GM18499 (cell line): ENCODE measurements at regions not wholly inside any gene's neighbourhood (a gene's known extent, or its start where the extent isn't known, plus 50 kb on each side); places are given as distances from the start of the nearest gene placed in this dataset.

ENCODE experiments used
- ATAC-seq: cut with Tn5 transposase; IDR thresholded peaks from one replicate; pipeline ENCODE4 v1.9.1; 2021; ENCODE audit warnings: moderate number of reproducible peaks; ENCODE audit not compliant: insufficient read depth, unreplicated experiment

DNA sequence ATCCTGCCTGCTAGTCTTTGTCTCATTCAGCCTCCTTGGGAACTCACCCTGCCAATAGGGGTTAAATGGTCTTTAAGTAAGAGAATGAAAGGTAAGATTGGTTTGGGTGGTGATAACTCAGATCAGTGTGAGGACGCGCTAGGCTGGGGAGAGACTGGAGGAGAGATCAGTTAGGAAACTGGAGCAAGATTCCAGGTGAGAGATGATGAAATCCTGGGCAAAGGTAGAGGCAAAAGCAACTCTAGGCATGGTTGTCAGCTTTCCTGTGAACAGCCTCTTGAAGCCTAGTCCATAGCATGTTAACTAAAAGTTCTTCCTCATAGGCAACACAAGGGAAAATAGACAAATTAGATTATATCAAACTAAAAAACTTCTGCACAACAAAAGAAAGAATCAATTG is 145.2 kb upstream of the ANKRD28 start:
- no peak for ATAC-seq

DNA sequence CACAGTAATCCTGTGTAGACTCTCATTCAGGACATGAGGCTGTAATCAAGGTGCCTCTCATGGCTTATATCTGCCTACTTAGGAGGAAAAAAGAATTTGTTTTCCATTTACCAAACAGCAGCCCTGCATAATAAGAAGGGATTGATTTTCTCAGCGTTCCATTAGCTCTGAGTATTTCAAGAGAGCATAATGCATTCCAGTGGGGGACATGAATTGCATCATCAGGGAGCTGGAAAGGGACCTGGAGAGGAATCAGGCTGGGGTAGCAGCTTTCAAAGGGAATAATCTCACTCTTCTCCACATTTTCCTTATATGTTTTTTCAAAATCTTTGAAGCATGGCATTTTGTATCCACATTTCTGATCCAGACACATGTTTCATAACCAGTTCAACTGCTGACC is 150.6 kb upstream of the ANKRD28 start:
- ATAC-seq, result no peak

DNA sequence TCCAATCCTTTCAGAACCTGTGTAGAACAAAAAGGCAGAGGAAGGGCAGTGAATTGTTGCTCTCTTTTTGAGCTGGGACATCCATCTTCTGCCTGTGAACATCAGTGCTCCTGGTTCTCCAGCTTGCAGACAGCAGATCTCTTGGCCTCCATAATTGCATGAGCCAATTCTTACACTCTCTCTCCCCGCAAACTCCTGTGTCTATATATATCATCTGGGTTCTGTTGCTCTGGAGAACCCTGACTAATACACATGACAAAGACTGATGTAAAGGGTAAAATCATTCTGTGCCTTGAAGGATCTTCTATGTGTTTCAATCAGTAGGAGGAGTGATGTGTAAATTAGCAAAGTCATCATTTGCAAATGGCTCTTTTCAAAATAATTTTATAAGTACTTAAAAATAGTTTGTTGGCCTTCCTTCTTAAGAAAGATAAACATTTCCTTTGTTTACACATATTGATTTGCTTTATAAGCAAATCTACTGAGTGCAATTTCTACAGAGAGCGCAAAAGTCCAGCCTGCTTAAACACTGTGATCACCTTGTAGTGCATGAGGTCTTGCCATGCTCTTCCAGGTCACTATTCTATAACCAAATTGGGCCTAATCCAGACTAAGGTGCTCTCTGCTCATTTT is 154.9 kb upstream of the ANKRD28 start:
- no peak for ATAC-seq

DNA sequence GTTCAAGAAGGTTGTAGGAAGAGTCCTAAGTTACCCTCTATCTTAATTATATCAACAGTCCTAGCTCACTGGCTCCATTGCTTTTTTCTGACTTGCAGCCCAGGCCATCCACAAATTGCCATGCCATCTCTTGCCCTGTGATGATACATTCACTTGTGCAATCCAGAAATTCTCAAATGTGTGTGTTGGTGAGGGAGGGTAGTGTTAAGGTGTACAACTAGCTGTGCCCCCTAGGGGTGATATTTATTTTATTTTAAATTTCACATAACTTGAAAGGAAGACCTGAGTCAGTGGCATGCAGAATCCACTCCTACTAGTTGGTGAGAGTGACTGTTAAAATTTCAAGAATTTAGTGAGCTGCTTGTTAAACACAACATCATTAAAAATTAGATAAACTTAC is 156.1 kb upstream of the ANKRD28 start:
- no peak for ATAC-seq

DNA sequence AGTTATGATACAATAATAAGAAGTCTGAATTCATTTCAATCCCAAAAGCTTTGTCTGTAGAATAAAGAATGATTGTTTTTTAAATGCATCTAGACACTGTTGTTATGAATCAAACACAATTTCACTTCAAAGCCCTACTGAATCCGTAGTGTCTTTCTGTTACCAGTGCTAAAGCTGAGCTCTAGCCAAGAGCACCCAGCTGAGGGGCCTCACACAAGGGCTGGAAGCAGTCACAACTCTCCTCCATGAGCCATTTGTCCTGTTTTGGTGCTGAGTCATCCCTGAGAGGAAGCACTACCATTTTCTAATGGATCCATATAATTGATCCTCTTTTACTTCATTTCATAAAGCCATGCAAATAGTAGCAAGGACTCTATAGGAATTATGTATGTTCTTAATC is 158.2 kb upstream of the ANKRD28 start:
- ATAC-seq, result no peak

DNA sequence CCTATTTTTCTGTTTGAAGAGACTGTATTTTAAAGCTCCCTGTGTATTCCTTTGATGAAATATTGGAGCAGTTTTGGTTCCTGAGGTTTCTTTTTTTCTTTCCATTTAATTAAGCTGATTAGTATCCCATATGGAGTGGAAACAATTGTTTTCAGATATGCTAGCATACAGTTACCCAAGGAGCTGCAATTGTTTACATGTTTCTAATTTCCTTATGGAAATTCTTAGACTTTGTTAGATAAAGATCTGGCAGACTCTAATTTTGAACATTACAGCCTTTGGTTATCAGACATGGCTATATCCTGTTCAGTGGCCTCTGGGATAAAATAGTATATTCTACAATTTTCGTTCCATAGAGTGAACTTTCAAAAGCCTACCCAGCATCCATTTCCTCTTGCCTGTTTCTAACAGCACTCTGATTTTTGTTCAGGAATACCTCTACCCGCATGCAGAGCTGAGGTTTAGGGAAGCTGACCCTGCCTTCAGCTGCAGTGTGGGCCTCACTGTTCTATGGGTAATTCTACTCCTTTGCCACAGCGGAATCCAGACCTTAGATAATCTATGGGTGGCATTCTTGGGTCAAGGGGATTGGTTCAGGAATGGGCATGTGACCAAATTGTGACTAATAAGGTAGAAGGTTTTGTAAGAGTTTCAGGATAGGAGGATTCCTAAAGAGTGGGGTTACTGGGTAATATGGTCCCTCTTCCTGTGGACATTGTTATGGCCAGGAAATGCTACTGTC is 161.1 kb upstream of the ANKRD28 start:
- no peak for ATAC-seq

DNA sequence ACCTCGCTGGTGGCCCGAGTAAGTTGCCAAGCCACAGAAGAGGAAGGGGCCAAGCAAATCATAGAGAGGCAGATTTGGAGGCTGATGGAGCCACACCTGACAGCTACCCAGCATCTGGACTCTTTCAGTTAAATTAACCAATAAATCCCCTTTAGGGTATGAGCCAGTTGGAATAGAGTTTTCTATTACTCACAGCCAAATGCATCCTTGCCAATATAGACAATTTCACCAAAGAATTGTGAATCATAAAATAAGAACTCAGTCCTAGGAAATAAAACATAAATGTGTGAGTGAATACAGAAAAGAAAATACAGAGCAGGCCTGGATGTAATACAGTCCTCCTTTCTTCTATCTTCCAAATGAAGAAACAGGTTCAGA is 161.6 kb upstream of the ANKRD28 start:
- no peak for ATAC-seq

DNA sequence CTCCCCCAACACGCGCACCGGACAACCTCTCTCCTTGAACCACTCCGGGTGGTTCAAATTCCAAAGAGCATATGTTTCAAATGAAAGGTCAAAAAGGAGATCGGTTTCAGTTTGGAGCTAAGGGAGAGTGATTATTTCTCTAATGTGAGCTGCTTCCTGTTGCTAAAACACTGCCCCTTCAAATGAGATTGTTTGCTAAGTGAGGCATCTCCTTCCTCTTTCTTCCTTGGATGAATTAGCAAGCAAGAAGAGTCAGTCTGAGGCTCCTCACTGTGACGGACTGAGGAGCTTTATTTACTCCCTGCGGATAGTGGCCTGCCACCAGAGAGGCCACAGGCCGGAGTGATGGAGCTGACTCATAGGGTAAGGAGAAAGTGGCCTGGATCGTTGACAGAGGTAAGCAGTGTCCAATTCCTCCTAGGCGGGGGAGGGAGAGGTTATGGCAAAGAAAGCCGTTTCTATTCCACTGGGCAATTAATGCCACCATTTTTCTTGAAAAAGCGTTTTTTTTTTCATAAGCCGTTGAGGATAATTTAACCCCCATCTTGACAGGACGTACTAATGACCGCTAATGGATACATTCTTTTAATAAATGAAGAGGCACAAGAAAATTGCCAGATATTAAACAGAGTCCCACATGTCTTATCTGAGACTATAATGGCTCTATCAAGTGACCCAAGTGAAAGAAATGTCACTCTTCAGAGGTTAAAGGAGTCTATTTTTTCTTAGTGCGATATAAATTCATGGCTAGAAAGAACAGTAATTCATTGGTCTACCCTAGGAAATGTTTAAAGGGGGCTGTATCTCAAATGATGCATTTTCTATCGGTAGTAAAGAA is 167.0 kb upstream of the ANKRD28 start:
- no peak for ATAC-seq

DNA sequence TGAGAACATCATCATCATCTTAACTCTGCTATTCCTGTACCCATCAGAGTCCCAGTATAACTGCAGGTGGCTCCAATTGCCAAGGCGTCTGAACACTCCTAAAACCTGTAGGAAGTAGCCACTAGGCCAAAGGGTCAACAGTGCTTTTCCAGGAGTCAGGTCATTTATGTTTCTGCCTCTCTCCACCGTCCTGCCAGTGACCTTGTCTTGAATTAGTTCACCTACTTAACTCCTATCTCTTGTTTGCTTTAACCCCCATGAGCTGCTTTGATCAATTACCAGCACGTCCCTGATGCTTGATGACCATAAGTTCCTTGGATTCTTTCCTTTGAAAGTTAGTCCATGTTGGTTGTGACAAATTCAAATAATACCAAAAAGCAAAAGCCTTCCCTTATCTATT is 169.8 kb upstream of the ANKRD28 start:
- no peak for ATAC-seq

DNA sequence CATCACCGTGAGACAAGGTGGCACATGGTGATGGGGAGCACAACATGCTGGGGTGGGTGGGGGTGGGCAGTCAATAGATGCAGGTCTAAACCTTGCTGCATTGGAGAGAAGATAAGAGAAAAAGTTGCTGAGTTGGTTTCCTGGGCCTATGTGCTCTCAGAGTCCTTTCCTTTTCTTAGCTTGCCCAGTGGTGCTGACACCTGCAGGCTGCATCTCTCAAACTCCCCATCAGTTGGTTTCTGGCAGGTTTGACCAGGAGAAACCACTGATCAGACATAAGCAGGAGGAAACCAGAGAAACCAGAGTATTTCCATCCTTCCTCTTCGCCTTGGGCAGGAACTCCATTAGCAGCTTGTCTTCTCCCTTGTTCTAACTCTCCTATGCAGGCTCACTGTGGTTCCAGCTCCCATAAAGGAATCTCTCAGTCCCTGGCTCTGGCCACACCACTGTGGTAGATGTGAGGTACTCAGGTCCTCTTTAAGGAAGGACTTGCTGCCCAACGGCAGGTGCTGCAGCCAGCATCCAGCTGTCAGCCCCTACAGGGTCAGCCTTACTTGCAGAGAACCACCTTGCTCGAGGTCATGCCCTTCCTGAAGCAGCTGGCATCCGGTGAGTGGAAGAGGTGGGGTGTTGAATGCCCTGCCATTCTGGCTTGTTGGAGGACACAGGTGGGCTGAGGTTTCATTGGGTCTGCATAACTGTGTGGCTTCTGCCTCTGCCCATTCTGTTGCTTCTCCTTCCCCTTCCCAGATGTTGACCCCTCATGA is 172.3 kb upstream of the ANKRD28 start:
- no peak for ATAC-seq

DNA sequence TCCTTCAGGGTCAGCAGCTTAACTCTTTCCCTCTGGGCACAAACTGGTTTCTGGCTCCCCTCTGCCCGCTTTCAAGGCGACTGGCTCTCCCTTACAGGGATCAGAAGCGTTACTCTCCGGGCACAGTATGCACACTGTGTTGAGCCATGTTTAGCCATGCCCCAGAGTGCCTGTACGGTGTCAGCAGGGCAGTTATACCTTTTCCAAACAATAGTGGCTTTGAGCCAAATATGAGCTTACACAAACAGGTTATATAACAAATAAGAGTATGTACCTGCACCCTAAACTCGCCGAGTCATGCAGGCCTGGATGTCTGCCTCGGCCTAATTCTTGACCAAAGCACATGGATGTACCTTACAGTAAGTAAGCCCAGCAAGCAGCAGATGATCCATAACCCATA is 175.6 kb upstream of the ANKRD28 start:
- no peak for ATAC-seq

DNA sequence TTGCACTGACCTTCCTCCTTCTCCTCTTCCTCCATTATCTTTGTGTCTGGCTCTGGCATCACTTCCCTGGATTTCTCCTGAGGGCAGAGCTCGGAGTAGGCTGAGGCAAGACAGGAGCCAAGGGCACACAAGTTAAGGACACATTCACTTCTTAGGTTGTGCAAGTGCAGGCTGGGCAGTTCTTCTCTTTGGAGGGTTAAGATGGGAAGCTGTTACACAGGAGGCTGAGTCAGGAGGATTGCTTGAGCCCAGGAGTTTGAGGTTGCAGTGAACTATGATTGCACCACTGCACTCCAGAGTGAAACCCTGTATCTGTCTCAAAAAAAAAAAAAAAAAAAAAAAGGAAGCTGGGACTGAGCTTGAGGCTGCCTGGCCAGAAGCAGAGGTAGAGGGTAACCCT is 176.2 kb upstream of the ANKRD28 start:
- no peak for ATAC-seq

DNA sequence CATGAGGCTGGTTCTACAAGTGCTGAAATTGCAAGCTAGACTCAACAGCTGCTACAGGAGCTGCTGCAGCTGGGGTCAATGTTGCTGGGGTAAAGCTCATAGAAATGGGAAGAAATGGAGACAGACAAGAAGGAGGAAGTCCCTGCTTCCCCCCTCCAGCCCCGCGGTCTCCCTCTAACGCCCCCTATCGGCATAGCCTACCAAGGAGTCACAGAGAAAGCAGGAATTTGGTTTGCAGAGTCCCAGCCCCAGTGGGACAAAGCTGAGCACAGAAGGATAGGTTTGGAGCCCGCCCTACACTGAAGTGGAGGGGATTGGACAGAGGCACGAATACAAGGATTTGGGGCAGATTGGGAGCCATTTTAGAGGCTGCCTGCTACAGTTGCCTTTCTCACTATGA is 176.9 kb upstream of the ANKRD28 start:
- ATAC-seq, result no peak

DNA sequence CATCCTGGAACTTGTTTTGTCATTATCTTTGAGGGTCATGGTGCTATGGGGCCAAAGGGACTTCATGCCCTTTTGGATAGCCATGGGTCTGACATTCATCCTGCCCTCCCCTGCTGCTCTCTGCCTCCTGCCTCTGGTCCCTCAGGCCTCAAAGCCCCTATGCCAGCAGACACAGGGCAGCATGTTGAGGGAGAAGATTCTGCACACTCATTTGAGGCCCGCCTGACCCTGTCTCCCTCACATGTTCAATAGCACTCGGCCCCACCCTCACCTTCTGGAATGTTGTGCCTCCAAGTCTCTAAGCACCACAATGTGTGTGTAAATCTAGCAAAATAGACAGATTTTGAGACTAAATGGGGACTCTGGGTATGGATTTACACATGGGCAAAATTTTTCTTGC is 178.7 kb upstream of the ANKRD28 start:
- no peak for ATAC-seq

DNA sequence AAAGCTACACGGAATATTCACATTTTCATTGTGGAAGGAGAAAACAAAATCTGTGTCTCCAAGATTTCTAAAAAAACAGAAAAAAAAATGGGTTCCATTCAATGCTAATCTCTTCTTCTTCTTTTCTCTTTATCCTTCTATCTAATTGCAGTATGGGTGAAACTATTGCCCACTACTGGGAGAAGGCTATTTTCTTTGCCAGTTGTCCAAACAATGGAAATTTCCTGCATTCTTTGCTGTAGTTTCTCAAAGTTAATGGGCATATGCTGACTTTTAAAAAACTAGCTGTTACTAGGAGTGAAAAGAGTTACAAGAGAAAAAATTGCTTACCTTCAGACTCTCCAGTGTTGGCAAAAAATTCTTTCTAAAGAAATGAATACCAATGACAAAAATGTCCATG is 179.3 kb upstream of the ANKRD28 start:
- no peak for ATAC-seq

DNA sequence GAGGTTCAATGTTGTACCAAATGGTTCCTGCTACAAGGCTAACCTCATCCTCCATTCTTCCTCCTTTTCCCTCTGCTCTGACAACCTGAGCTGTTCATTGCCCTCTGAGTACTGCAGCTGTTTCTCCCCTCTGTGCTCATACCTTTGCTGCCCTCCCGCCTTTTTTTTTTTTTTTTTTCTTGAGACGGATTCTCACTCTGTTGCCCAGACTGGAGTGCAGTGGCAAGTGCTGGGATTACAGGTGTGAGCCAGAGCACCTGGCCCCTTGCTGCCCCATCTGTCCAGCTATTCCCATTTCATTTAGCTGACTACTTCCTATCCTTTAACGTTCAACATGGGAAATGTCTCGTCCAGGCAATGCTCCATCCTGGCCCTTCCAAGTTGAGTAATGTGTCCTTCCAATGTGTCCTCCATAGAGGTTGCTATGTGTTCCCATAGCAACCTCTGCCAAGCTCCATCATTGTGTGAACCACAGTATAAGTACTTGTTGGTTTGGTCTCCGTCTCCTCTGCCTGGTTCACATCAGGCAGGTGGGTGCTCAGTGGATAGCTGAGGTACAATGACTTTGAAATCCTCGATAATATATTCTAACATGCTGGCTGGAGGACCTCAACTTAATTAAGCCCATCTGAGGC is 179.9 kb upstream of the ANKRD28 start:
- ATAC-seq, result no peak

DNA sequence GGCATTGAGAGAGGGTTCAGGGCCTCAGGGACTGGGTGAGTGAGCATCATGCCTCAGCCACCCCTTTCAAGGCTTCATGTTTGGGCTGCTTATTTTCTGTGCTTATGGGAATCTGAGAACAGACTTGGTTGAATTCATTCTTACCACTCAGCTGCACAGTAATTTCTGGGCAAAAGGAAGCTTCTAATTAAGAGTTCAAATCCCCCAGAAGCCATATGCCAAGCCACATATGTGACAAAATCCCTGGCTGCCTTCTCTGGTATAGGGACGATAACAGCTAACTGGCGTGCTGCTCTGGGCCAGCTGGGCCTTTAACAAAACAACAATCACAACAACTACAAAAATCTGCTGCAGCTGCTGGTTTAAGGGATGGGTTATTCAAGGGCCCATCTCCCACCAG is 181.0 kb upstream of the ANKRD28 start:
- no peak for ATAC-seq

DNA sequence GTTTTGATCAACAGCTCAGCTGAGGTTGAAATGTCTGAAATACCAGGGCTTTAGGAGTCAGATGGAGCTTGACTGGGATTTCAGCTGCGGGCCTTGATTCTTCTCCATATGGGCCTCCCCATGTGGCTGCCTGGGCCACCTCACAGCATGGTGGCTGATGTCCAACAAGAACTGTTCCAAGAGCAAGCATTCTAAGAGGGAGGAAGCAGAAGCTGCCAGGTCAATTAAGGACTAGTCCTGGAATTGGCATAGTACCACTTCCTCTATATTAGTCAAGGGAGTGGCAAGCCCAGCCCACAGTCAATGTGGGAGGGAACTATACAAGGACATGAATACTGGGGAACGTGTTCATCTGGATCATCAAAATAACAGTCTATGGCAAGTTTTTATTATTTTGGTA is 181.7 kb upstream of the ANKRD28 start:
- ATAC-seq, result no peak

DNA sequence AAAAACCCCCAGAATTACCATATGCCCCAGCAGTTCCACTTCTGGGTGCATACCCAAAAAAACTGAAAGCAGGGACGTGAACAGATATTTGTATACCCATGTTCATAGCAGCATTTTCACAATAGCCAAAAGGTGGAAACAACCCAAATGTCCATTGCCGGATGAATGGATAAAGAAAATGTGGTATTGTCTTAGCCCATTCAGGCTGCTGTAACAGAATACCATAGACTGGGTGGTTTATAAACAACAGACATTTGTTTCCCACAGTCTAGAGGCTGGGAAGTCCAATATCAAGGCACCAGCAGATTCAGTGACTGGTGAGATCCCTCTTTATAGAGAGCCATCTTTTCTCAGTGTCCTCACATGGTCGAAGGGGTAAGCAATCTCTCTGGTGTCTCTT is 182.1 kb upstream of the ANKRD28 start:
- ATAC-seq, result no peak

DNA sequence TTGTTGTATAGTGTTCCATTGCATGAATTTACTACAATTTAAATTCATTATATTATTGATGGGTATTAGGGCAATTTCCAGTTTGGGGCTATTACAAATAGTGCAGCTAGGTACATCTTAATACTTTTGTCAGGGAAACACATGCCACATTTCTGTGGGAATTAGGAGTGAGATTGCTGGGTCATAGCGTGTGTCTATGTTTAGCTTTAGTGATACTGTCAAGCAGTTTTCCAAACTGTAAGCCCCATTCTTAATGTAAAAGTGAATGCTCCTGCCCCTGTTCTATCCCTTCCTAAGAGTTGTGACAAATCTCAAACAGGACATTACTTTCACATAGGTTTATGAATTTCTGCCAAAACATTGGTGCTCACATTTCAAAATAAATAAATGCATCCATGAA is 184.5 kb upstream of the ANKRD28 start:
- ATAC-seq, result no peak
